Left renal pelvis (tissue), 4 donors: ENCODE measurements at regions not wholly inside any gene's neighbourhood (a gene's known extent, or its start where the extent isn't known, plus 50 kb on each side); places are given as distances from the start of the nearest gene placed in this dataset.

Experiments used
- DNase-seq, 4 donors: peaks; one replicate each; pipeline ENCODE4 v3.0.0-alpha.2; 2013; ENCODE audit warnings: low read depth in 4 of 4, low spot score in 3 of 4

GRCh38 chr15:29919380-29919881 is 97.2 kb upstream of the TJP1 start:
- DNase-seq, result no peak

- DNase-seq, result no peak
These were observed 95.6 kb upstream of the TJP1 start for GRCh38 chr15:29917600-29918597.

DNA sequence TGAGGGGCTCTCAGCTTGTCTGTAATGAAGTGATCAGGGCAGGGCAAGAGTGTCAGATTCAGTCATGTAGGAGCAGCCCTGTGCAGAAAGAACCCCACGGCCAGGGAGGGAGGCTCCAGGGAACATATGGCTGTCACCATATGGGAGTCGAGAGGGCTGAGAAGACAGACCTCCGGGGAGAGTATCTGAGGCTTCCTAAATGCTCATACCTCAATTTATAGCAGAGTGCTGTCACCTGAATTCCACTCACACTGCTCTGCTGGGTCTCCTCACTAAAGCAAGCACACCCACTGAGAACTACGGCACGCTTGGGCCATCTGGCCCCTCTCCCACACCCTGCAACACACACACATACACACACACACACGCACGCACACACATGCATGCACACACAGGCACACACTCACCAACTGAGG is 92.3 kb upstream of the TJP1 start:
- DNase-seq, result no peak

GRCh38 chr15:29913528-29914135 is 91.4 kb upstream of the TJP1 start:
- DNase-seq, result no peak

DNA sequence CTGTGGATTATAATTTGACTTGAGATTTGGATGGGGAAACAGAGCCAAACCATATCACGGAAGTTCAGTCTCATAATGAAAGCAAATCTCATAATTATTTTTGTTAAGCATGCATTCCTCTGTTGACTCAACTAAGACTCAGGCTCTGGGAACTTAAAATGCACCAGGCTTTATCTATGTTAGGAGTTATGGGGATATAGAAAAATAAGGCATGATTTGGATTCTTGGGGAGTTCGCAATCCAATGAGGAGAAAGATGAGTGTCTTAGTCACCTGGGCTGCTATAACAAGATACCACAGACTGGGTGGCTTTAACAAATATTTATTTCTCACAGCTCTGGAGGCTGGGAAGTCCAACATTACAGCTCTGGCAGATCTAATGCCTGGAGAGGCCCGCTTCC is 89.4 kb upstream of the TJP1 start:
- DNase-seq, result no peak

GRCh38 chr15:29910068-29910467 is 87.8 kb upstream of the TJP1 start:
- DNase-seq, result no peak

- DNase-seq, result no peak
These were observed 82.6 kb upstream of the TJP1 start for GRCh38 chr15:29904757-29905417.

DNA sequence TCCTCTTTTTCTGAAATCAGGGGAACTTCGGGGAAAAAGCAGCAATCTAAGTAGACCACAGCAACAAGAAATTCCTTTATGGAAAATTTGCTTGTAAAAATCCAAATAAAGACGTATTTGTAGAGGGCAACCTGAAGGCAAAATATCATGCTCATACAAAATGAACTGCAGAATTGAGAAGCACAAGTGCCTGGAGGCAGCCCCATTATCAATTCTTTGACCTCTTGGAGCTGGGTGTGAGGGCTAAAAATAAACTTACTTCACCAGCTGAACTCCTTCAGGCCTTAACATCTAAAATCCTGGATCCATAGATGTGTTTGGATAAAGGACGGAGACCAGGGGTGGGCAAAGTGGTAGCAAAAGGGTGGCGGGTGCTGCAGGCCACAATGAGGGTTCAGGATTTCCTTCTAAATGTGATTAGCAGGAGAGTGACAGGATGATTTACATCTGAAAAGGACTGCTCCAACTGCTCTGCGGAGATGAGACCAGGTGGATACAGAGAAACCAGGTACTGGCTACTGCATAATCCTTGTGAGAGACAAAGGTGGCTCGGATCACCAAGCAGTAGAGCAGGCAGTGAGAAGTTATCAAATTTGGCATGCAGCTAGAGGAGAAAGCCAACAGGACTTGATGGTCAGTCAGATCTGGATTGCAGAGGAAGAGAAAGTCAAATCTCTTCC is 81.7 kb upstream of the TJP1 start:
- DNase-seq, result no peak

GRCh38 chr15:29903028-29903427 is 80.8 kb upstream of the TJP1 start:
- no peak for DNase-seq

DNA sequence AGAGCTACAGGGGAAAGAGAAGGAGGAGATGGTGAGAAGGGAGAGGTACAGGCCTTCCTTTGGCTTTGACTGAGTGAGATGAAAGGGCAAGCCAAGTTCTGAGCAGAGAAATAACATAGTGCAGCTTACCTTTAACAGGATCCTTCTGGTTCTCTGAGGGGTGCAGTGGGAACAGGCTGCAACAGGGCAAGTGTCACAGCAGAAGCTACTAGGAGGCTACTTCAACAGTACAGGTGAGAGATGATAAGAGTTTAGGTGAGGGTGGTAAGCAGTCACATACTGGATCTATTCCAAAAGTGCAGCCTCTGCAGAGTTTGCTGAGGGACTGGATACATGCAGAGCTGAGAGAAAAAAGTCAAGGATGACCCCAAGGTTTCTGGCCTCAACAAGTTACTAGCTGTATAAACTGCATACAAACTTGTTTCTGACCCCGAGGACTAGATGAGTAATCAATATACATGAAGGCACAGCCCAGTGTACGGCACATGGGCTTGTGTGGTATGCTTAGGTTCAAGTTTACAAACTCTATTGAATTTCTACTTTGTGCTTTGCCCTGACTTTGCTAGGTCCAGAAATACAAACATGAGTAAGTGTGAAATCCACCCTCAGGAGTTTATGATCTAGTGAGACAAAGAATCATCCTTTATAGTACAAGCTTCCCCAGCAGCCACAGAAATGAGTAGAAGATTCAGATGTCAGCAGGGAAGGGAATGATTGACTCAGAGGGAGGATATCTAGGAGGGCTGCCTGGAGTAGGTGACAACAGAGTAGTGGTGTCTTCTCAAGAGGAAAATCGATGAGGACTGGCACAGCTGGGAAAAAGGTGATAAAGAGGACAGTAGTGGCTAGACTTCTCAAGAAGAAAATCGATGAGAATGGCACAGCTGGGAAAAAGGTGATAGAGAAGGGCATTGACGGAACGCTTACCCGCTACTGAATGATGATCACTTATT is 78.2 kb upstream of the TJP1 start:
- DNase-seq, result no peak

GRCh38 chr15:29896062-29896461 is 73.8 kb upstream of the TJP1 start:
- no peak for DNase-seq

DNA sequence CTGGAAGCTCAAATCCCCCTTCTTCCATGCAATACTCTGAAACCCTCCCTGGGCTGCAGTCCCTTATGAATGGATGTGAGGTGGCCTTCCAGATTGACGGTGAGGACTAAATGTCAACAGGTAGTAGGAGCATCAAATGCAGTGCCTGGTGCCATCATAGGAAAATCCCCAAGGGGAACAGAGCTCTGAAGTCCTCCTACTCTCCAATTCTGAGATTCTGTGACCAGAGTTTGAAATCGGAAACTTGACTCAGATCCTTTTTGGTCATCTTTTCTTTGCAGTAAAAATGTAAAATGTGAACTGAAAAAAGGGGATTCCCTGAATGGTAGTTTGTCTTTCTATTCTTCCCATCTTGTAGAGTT is 68.8 kb upstream of the TJP1 start:
- DNase-seq, result no peak

DNA sequence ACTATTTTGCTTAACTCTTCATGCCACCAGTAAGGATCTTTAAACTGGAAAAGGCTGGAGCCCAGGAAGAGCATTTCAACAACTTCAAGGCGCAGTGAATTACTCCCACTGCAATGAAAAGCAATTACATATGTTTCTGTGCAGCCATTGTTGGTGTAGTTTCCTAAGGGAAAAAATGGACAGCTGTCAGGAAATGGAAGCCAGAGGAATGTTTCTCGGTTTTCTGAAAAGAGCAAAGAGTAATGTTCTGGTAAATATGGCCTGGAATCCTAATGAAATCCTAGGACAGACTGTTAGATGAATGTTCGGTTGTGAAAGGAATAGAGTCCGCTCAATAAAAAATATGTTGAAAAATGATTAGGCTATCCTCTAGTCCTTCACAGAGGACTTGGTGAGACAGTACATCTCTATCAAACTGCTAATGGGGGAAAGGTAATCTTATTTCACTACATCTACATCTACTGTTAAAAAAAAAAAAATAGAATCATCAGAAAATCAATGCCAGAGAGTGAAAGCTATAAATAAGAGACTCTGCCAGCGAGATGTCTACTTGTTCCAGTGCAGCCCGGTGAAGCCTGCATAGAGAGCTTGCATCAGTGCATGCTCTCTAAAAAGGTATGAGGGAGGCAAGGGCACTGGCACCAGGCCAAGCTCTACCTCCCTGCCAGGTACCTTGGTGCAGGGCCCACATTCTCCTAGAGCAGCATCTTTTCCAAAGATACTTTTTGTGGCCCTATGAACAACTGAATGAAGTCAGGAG is 68.2 kb upstream of the TJP1 start:
- no peak for DNase-seq

DNA sequence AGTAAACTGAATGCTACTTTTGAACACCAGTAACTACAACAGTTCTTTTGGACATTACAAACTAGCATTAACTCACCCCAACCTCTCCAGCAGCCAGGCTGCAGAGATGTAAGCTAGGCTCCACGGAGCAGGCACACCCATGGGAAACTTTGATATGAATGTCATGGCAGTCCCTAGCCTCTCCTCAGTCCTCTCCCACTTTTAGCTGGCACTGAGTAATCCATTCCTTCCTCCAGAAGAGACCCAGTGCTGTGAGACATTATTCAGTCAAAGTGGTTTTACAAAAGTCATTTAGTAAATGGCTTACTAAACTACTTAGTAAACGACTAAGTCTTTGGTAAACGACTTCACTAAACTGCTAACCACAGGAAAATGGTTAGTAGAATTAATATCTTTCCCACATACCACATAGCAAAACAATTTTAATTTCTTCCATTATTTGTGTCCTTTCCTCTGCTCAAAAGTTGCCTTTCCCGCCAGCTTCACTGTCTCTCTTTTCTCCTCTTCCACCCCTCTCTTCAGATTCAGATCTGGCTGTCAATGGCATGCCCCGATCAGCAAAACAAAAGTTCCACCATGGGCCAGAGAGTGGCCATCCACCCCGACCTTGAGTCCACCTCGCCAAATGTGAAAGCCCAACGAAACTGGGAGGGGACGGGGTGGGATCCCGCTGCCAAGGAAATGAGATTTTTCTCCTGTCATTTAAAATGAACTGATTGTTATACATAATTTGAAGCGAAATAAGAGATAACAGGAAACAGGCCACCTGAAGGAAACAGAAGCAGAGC is 67.5 kb upstream of the TJP1 start:
- no peak for DNase-seq

DNA sequence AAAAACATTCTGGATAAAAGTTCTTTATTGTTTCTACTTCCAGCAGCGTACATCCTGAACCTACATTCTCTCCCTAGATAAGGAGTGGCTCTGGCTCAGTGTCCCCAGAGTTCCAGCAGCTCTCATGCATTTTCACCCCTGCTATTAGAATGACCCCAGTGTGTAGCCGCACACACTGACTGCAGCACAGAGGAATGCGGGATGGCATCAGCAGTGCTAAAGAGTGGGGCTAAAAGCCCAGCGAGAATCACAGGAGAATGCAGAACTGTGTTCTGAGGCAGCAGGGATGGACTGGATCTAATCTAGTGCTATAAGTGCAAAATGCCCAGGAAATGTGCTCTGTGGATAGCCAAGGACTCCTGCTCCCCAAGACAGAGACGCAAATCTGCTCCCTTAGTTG is 66.4 kb upstream of the TJP1 start:
- no peak for DNase-seq

DNA sequence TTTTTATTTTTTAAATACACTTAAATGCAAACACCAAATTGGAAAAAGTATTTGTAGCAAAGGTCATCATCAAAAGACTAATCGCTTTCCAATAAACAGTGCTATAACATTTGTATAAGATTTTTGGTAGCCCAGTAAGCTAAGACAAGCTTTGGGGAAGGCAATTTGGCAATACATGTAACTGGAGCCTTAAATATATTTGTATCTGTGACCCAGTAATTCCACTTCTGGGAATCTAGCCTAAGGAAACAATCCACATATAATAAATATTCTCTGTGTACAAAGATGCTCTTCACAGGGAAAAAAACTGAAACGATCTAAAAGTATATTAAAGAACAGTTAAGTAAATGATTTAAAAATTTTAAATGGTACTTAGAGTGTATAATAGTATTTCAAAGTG is 65.5 kb upstream of the TJP1 start:
- DNase-seq, result no peak

DNA sequence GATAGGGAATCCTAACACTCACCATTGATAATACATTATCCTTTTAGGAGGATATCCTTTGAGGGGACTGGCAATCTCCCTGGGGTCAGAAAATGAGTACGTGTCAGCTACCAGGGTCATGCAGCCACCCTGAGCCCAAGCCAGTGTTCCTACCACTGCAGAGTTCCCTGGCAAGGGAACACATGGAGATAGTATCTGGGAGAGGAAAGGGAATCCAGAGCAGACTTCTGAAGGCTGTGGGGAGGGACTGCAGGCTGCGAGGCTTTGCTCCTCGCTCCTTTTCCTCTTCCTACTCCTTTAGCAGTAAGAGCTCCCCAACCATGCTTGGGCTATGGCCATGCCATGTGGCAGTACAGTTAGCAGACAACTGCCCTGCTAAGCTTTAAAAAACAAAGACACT is 62.9 kb upstream of the TJP1 start:
- no peak for DNase-seq

- DNase-seq, result no peak
These were observed 60.9 kb upstream of the TJP1 start for GRCh38 chr15:29883126-29883525.
